CD14-positive monocyte (primary cell): ENCODE measurements at regions not wholly inside any gene's neighbourhood (a gene's known extent, or its start where the extent isn't known, plus 50 kb on each side); places are given as distances from the start of the nearest gene placed in this dataset.

Source experiments
- DNase-seq, 3 donors: peaks; one replicate each; pipeline ENCODE4 v3.0.0-alpha.2; 2011 to 2022
- H2AFZ ChIP-seq: 2 replicates; pipeline ENCODE4 v1.6.0; 2012; ENCODE audit warnings: mild to moderate bottlenecking, low read depth, low read length, inconsistent platforms; ENCODE audit not compliant: insufficient read depth, poor library complexity, severe bottlenecking
- H3K27ac ChIP-seq, 2 donors: 1 replicate in 1 of 2; 2 replicates in 1 of 2; pipeline ENCODE4 v1.5.1; 2012 to 2013; ENCODE audit warnings: low read length in 2 of 2, control low read depth in 1 of 2, inconsistent platforms in 1 of 2, low read depth in 1 of 2, mild to moderate bottlenecking in 1 of 2
- H3K27me3 ChIP-seq, 2 donors: one replicate each; pipeline versions ENCODE4 v1.6.0 to v1.6.1; 2011 to 2013; ENCODE audit warnings: low read length in 2 of 2; ENCODE audit not compliant: control insufficient read depth in 2 of 2, insufficient read depth in 2 of 2
- H3K36me3 ChIP-seq, 2 donors: replicated peaks in 1 of 2; 1 replicate in 1 of 2; 2 replicates in 1 of 2; pipeline versions ENCODE4 v1.5.1 to v1.6.1; 2012 to 2013; ENCODE audit warnings: low read length in 2 of 2, control low read depth in 1 of 2, inconsistent platforms in 1 of 2, mild to moderate bottlenecking in 1 of 2; ENCODE audit not compliant: insufficient read depth in 2 of 2, control insufficient read depth in 1 of 2
- H3K4me1 ChIP-seq, 2 donors: 1 replicate in 1 of 2; 2 replicates in 1 of 2; pipeline versions ENCODE4 v1.5.1 to v1.6.1; 2012 to 2013; ENCODE audit warnings: low read length in 2 of 2, control low read depth in 1 of 2, inconsistent platforms in 1 of 2, mild to moderate bottlenecking in 1 of 2, moderate library complexity in 1 of 2; ENCODE audit not compliant: insufficient read depth in 2 of 2, control insufficient read depth in 1 of 2
- H3K4me2 ChIP-seq: replicated peaks from 2 replicates; pipeline ENCODE3; 2012; ENCODE audit warnings: low read length, moderate library complexity, mild to moderate bottlenecking; ENCODE audit not compliant: poor library complexity, severe bottlenecking; ENCODE audit errors: extremely low read depth
- H3K4me3 ChIP-seq, 3 experiments: fragments of 200-600 bp in 1 of 3; sonication (generic) in 1 of 3; replicated peaks in 1 of 3; 1 replicate in 2 of 3; 2 replicates in 1 of 3; pipeline ENCODE4 v1.5.1; 2011 to 2013; ENCODE audit warnings: low read length in 3 of 3, mild to moderate bottlenecking in 3 of 3, control low read depth in 2 of 3, low read depth in 2 of 3, inconsistent platforms in 1 of 3, moderate library complexity in 1 of 3
- H3K79me2 ChIP-seq: 2 replicates; pipeline ENCODE4 v1.6.0; 2012; ENCODE audit warnings: mild to moderate bottlenecking, control low read depth, inconsistent platforms, low read length, moderate library complexity; ENCODE audit not compliant: insufficient read depth
- H3K9ac ChIP-seq: 2 replicates; pipeline ENCODE4 v1.6.0; 2017; ENCODE audit warnings: low read length, mild to moderate bottlenecking; ENCODE audit not compliant: insufficient read depth, poor library complexity, severe bottlenecking
- H3K9me3 ChIP-seq, 2 donors: replicated peaks in 1 of 2; 1 replicate in 1 of 2; 2 replicates in 1 of 2; pipeline versions ENCODE4 v1.5.1 to v1.6.1; 2012 to 2013; ENCODE audit warnings: low read length in 2 of 2, control low read depth in 1 of 2; ENCODE audit not compliant: control insufficient read depth in 1 of 2, insufficient read depth in 1 of 2
- H4K20me1 ChIP-seq: 2 replicates; pipeline ENCODE4 v1.6.0; 2012; ENCODE audit warnings: mild to moderate bottlenecking, low read length, control low read depth, moderate library complexity; ENCODE audit not compliant: insufficient read depth
- H3K27ac Mint-ChIP-seq, 7 donors: one replicate each; pipeline ENCODE4 v1.8.0; 2020; ENCODE audit warnings: mild to moderate bottlenecking in 7 of 7, mixed read lengths in 7 of 7, moderate library complexity in 6 of 7, inconsistent platforms in 2 of 7
- H3K27me3 Mint-ChIP-seq, 3 donors: one replicate each; pipeline ENCODE4 v1.8.0; 2021 to 2022; ENCODE audit warnings: low read depth in 3 of 3, mild to moderate bottlenecking in 3 of 3, mixed read lengths in 3 of 3, moderate library complexity in 3 of 3, inconsistent platforms in 1 of 3
- H3K36me3 Mint-ChIP-seq, 2 donors: one replicate each; pipeline ENCODE4 v1.8.0; 2020; ENCODE audit warnings: mixed read lengths in 2 of 2, inconsistent platforms in 1 of 2, mild to moderate bottlenecking in 1 of 2
- H3K4me1 Mint-ChIP-seq: one replicate; pipeline ENCODE4 v1.8.0; 2020; ENCODE audit warnings: mild to moderate bottlenecking, mixed read lengths
- H3K4me3 Mint-ChIP-seq, 2 donors: one replicate each; pipeline ENCODE4 v1.8.0; 2020; ENCODE audit warnings: mild to moderate bottlenecking in 2 of 2, mixed read lengths in 2 of 2, moderate library complexity in 1 of 2
- H3K9me3 Mint-ChIP-seq, 7 donors: one replicate each; pipeline ENCODE4 v1.8.0; 2020 to 2022; ENCODE audit warnings: mixed read lengths in 7 of 7, mild to moderate bottlenecking in 6 of 7, moderate library complexity in 6 of 7, inconsistent platforms in 2 of 7
- CTCF ChIP-seq: fragments of 200-600 bp; IDR thresholded peaks from one replicate; pipeline ENCODE4 v1.8.0; 2022; ENCODE audit warnings: antibody characterized with exemption, mild to moderate bottlenecking
- WGBS: methylation state at CpG from one replicate; pipeline ENCODE4 v1.1.5; 2013; ENCODE audit warnings: missing lambda C conversion rate; ENCODE audit not compliant: insufficient coverage; 5-methylcytosine and 5-hydroxymethylcytosine counted together
- intact Hi-C, 2 donors: fragments of 100-400 bp; cut with micrococcal nuclease; formaldehyde crosslinking; loops; one replicate each; pipeline versions ENCODE4 v1.15.0 to v1.15.1; 2023

- DNase-seq = no peak
- TF ChIP-seq CTCF = no peak
- H3K36me3 Mint-ChIP-seq = no peaks in the 10 kb centered on the region
- peaks cover 0 to 6% (median 0%) of the 10 kb centered on the region in 7 donors for H3K9me3 Mint-ChIP-seq
- Histone ChIP-seq H3K27me3 (peaks cover 0 to 11% of the 10 kb centered on the region in 2 donors), H3K9ac (no peak overlapping the region), H3K36me3 (no peaks in the 10 kb centered on the region), H3K27ac (no peak overlapping the region), H3K4me3 (no peak overlapping the region), H3K79me2 (no peaks in the 10 kb centered on the region), H2AFZ (no peak overlapping the region), H3K9me3 (no peaks in the 10 kb centered on the region), H3K4me1 (peaks cover 3 to 4% of the 10 kb centered on the region in 2 donors), H4K20me1 (no peaks in the 10 kb centered on the region), H3K4me2 (no peak overlapping the region)
- intact Hi-C loops = no loop called here
- peaks cover 4% of the 10 kb centered on the region for H3K4me1 Mint-ChIP-seq
- WGBS = no CpG with 5 or more reads among the region's 18 CpGs
- H3K4me3 Mint-ChIP-seq = no peak overlapping the region
- H3K27me3 Mint-ChIP-seq = peaks cover 12 to 21% (median 19%) of the 10 kb centered on the region in 3 donors
- no peak overlapping the region for H3K27ac Mint-ChIP-seq
Measured at GRCh38 chr20:61114493-61115175, 137.4 kb upstream of the CDH4 start.

GRCh38 chr20:61115364-61116065 is 136.5 kb upstream of the CDH4 start:
- 76% methylated on average over 3 of the region's 8 CpGs for WGBS
- Mint-ChIP-seq H3K4me1 (peaks cover 13% of the 10 kb centered on the region), H3K4me3 (no peak overlapping the region), H3K9me3 (peaks cover 0 to 6% (median 0%) of the 10 kb centered on the region in 7 donors), H3K36me3 (no peaks in the 10 kb centered on the region), H3K27ac (no peak overlapping the region), H3K27me3 (peaks cover 12 to 21% (median 19%) of the 10 kb centered on the region in 3 donors)
- no peak for DNase-seq
- H4K20me1 ChIP-seq = no peaks in the 10 kb centered on the region
- no peaks in the 10 kb centered on the region for H3K79me2 ChIP-seq
- H3K4me2 ChIP-seq = no peak overlapping the region
- no peak overlapping the region for H3K4me3 ChIP-seq
- peaks cover 12% of the 10 kb centered on the region in 2 donors for H3K4me1 ChIP-seq
- no peak overlapping the region for H3K9ac ChIP-seq
- H2AFZ ChIP-seq = no peak overlapping the region
- intact Hi-C loops = no loop called here
- H3K9me3 ChIP-seq = no peaks in the 10 kb centered on the region
- H3K27ac ChIP-seq = no peak overlapping the region
- no peak for TF ChIP-seq CTCF
- H3K36me3 ChIP-seq = no peaks in the 10 kb centered on the region
- H3K27me3 ChIP-seq = peaks cover 0 to 11% of the 10 kb centered on the region in 2 donors
